Sigmoid colon (tissue), 4 donors: ENCODE measurements at regions not wholly inside any gene's neighbourhood (a gene's known extent, or its start where the extent isn't known, plus 50 kb on each side); places are given as distances from the start of the nearest gene placed in this dataset.

Source experiments
- EP300 ChIP-seq, 4 donors: sonication (generic); formaldehyde crosslinking; IDR thresholded peaks; one replicate each; pipeline ENCODE4 v1.6.1; 2017; ENCODE audit warnings: antibody characterized with exemption in 4 of 4
- POLR2A ChIP-seq, 2 donors: fragments of 450-650 bp; IDR thresholded peaks; one replicate each; pipeline ENCODE4 v1.6.1; 2016; ENCODE audit warnings: antibody characterized with exemption in 2 of 2, mild to moderate bottlenecking in 2 of 2, moderate library complexity in 2 of 2
- POLR2AphosphoS5 ChIP-seq, 4 donors: sonication (generic); formaldehyde crosslinking; IDR thresholded peaks; one replicate each; pipeline ENCODE4 v1.6.1; 2017; ENCODE audit warnings: antibody characterized with exemption in 4 of 4
- TF ChIP-seq, protein P1 (sequence below), 4 experiments: fragments of 450-650 bp in 3 of 4; fragments of 200-600 bp in 1 of 4; IDR thresholded peaks; one replicate each; pipeline ENCODE4 v1.5.1; 2016 to 2019; ENCODE audit warnings: antibody characterized with exemption in 4 of 4, mild to moderate bottlenecking in 3 of 4, moderate library complexity in 2 of 4

DNA sequence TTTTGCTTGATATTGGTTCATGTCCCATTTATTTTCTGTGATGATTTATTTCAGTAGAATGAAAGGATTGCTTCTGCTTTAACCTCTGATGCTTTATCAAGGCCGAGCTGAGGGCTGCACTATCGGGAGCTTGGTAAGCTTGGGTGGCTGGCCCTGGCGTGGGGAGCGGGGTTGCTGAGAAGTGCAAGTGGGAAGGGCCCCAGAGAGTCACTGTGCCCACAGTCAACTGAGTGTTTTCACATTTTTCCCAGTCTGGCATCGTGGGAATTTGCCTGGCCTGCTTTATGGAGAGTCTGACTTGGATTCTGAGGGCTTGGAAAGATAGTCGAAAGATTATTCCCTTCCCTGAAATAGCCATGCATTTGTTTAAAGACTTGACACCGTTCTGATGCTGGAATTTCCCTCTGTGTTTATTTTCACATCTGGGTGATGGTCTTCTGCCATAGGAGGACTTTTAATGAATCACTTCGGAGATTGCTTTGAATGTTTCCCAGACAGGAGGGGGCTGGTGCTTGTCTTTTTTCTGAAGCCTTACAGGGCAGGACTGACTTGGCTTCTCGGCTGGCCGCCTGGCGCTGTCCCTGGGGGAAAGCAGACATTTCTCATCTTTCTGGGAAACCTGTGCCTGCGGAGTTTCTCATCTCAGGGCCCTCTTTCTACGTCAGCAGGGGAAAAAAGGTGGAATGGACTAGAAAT, 139.0 kb downstream of the BOD1 start:
- TF ChIP-seq, protein P1, sequence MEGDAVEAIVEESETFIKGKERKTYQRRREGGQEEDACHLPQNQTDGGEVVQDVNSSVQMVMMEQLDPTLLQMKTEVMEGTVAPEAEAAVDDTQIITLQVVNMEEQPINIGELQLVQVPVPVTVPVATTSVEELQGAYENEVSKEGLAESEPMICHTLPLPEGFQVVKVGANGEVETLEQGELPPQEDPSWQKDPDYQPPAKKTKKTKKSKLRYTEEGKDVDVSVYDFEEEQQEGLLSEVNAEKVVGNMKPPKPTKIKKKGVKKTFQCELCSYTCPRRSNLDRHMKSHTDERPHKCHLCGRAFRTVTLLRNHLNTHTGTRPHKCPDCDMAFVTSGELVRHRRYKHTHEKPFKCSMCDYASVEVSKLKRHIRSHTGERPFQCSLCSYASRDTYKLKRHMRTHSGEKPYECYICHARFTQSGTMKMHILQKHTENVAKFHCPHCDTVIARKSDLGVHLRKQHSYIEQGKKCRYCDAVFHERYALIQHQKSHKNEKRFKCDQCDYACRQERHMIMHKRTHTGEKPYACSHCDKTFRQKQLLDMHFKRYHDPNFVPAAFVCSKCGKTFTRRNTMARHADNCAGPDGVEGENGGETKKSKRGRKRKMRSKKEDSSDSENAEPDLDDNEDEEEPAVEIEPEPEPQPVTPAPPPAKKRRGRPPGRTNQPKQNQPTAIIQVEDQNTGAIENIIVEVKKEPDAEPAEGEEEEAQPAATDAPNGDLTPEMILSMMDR (IDR thresholded peaks at IDR 0.05) = no peak
- TF ChIP-seq EP300 (IDR thresholded peaks at IDR 0.05) (peak in 3 of 4 donors; percentile 38 to 79 (median 66)), POLR2A (IDR thresholded peaks at IDR 0.05) (no peak), POLR2AphosphoS5 (IDR thresholded peaks at IDR 0.05) (peak in 3 of 4 donors; percentile 70 to 83 (median 73))
